ENCODE measurements at regions not wholly inside any gene's neighbourhood (a gene's known extent, or its start where the extent isn't known, plus 50 kb on each side); places are given as distances from the start of the nearest gene placed in this dataset.

DNA sequence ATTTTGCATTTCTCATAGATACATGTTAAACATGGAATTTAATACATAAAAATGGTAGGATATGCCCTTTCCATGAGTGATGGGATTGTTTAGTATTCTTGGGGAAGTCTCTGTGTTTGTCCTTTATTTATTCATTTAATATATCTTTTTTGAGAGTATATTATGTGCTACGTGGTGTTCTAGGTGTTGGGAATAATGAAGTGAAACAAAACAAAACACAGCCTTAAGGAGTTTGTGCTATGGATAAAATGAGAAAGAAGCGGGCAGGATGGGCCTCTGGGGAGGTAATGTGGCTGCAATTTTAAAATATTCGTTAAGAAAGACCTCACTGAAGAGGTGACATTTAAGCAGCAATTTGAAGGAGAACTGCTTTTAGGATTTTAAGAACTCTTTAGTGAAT, 851.5 kb downstream of the MAFB start:
- TF ChIP-seq, protein P1, sequence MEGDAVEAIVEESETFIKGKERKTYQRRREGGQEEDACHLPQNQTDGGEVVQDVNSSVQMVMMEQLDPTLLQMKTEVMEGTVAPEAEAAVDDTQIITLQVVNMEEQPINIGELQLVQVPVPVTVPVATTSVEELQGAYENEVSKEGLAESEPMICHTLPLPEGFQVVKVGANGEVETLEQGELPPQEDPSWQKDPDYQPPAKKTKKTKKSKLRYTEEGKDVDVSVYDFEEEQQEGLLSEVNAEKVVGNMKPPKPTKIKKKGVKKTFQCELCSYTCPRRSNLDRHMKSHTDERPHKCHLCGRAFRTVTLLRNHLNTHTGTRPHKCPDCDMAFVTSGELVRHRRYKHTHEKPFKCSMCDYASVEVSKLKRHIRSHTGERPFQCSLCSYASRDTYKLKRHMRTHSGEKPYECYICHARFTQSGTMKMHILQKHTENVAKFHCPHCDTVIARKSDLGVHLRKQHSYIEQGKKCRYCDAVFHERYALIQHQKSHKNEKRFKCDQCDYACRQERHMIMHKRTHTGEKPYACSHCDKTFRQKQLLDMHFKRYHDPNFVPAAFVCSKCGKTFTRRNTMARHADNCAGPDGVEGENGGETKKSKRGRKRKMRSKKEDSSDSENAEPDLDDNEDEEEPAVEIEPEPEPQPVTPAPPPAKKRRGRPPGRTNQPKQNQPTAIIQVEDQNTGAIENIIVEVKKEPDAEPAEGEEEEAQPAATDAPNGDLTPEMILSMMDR (IDR thresholded peaks at IDR 0.05; ENCODE audit: extremely low read depth in 1 of 2, insufficient read depth in 1 of 2, low read depth in 1 of 2, low read length in 2 of 2), result no peak
- no peak for TF ChIP-seq POLR2AphosphoS5 (IDR thresholded peaks at IDR 0.05; ENCODE audit: insufficient read depth, low read depth, low read length)
